ENCODE measurements at regions not wholly inside any gene's neighbourhood (a gene's known extent, or its start where the extent isn't known, plus 50 kb on each side); places are given as distances from the start of the nearest gene placed in this dataset.

DNA sequence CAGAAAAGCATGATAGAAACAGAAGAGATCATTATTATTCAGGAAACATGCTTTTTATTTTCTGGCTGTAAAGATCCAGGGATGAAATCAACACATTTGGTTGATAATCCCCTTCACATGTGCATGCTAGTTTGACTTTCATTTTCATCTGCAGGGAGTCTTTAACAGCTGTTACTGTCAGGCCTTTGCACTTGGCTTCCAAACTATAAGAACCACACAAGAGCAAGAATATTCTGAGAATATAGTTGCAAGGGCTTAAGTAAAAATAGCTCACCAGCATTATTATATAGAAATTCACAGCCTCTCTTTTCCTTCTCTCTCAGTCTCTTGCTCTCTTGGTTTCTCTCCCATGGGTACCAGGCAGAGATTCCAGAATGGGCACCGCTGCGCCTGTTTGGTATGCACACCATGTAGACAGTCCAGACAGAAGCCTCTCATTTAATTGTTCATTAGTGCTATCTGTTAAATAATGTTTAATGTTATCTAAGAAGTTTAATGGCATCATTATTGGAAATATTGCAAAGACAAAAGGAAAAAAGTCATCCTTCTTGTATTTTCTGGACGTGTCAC, 622.3 kb upstream of the PLXNA2 start:
- TF ChIP-seq, protein P1, sequence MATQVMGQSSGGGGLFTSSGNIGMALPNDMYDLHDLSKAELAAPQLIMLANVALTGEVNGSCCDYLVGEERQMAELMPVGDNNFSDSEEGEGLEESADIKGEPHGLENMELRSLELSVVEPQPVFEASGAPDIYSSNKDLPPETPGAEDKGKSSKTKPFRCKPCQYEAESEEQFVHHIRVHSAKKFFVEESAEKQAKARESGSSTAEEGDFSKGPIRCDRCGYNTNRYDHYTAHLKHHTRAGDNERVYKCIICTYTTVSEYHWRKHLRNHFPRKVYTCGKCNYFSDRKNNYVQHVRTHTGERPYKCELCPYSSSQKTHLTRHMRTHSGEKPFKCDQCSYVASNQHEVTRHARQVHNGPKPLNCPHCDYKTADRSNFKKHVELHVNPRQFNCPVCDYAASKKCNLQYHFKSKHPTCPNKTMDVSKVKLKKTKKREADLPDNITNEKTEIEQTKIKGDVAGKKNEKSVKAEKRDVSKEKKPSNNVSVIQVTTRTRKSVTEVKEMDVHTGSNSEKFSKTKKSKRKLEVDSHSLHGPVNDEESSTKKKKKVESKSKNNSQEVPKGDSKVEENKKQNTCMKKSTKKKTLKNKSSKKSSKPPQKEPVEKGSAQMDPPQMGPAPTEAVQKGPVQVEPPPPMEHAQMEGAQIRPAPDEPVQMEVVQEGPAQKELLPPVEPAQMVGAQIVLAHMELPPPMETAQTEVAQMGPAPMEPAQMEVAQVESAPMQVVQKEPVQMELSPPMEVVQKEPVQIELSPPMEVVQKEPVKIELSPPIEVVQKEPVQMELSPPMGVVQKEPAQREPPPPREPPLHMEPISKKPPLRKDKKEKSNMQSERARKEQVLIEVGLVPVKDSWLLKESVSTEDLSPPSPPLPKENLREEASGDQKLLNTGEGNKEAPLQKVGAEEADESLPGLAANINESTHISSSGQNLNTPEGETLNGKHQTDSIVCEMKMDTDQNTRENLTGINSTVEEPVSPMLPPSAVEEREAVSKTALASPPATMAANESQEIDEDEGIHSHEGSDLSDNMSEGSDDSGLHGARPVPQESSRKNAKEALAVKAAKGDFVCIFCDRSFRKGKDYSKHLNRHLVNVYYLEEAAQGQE (IDR thresholded peaks at IDR 0.05; ENCODE audit: unreplicated experiment) = no peak
- TF ChIP-seq CREB1 (CRISPR knock-in tag; IDR thresholded peaks at IDR 0.05; ENCODE audit: low read depth) (no peak), EZH2 (IDR thresholded peaks at IDR 0.05; ENCODE audit: low read depth, unreplicated experiment) (no peak), POLR2AphosphoS5 (IDR thresholded peaks at IDR 0.05; ENCODE audit: low read depth) (no peak), EZH2phosphoT487 (IDR thresholded peaks at IDR 0.05; ENCODE audit: unreplicated experiment) (no peak), NANOG (IDR thresholded peaks at IDR 0.05; ENCODE audit: borderline replicate concordance) (no peak), ZNF331 (CRISPR knock-in tag; IDR thresholded peaks at IDR 0.05; ENCODE audit: low read depth) (no peak), JUNB (IDR thresholded peaks at IDR 0.05; ENCODE audit: unreplicated experiment) (no peak), ZNF114 (CRISPR knock-in tag; IDR thresholded peaks at IDR 0.05) (no peak), STAT1 (IDR thresholded peaks at IDR 0.05; ENCODE audit: unreplicated experiment) (no peak)
- TF ChIP-seq, protein P2, sequence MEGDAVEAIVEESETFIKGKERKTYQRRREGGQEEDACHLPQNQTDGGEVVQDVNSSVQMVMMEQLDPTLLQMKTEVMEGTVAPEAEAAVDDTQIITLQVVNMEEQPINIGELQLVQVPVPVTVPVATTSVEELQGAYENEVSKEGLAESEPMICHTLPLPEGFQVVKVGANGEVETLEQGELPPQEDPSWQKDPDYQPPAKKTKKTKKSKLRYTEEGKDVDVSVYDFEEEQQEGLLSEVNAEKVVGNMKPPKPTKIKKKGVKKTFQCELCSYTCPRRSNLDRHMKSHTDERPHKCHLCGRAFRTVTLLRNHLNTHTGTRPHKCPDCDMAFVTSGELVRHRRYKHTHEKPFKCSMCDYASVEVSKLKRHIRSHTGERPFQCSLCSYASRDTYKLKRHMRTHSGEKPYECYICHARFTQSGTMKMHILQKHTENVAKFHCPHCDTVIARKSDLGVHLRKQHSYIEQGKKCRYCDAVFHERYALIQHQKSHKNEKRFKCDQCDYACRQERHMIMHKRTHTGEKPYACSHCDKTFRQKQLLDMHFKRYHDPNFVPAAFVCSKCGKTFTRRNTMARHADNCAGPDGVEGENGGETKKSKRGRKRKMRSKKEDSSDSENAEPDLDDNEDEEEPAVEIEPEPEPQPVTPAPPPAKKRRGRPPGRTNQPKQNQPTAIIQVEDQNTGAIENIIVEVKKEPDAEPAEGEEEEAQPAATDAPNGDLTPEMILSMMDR (conservative IDR thresholded peaks at IDR 0.05; ENCODE audit: low read depth in 2 of 2) = no peak
- TF ChIP-seq, protein P3, sequence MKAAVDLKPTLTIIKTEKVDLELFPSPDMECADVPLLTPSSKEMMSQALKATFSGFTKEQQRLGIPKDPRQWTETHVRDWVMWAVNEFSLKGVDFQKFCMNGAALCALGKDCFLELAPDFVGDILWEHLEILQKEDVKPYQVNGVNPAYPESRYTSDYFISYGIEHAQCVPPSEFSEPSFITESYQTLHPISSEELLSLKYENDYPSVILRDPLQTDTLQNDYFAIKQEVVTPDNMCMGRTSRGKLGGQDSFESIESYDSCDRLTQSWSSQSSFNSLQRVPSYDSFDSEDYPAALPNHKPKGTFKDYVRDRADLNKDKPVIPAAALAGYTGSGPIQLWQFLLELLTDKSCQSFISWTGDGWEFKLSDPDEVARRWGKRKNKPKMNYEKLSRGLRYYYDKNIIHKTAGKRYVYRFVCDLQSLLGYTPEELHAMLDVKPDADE (IDR thresholded peaks at IDR 0.05) = no peak
- TF ChIP-seq, protein P4, sequence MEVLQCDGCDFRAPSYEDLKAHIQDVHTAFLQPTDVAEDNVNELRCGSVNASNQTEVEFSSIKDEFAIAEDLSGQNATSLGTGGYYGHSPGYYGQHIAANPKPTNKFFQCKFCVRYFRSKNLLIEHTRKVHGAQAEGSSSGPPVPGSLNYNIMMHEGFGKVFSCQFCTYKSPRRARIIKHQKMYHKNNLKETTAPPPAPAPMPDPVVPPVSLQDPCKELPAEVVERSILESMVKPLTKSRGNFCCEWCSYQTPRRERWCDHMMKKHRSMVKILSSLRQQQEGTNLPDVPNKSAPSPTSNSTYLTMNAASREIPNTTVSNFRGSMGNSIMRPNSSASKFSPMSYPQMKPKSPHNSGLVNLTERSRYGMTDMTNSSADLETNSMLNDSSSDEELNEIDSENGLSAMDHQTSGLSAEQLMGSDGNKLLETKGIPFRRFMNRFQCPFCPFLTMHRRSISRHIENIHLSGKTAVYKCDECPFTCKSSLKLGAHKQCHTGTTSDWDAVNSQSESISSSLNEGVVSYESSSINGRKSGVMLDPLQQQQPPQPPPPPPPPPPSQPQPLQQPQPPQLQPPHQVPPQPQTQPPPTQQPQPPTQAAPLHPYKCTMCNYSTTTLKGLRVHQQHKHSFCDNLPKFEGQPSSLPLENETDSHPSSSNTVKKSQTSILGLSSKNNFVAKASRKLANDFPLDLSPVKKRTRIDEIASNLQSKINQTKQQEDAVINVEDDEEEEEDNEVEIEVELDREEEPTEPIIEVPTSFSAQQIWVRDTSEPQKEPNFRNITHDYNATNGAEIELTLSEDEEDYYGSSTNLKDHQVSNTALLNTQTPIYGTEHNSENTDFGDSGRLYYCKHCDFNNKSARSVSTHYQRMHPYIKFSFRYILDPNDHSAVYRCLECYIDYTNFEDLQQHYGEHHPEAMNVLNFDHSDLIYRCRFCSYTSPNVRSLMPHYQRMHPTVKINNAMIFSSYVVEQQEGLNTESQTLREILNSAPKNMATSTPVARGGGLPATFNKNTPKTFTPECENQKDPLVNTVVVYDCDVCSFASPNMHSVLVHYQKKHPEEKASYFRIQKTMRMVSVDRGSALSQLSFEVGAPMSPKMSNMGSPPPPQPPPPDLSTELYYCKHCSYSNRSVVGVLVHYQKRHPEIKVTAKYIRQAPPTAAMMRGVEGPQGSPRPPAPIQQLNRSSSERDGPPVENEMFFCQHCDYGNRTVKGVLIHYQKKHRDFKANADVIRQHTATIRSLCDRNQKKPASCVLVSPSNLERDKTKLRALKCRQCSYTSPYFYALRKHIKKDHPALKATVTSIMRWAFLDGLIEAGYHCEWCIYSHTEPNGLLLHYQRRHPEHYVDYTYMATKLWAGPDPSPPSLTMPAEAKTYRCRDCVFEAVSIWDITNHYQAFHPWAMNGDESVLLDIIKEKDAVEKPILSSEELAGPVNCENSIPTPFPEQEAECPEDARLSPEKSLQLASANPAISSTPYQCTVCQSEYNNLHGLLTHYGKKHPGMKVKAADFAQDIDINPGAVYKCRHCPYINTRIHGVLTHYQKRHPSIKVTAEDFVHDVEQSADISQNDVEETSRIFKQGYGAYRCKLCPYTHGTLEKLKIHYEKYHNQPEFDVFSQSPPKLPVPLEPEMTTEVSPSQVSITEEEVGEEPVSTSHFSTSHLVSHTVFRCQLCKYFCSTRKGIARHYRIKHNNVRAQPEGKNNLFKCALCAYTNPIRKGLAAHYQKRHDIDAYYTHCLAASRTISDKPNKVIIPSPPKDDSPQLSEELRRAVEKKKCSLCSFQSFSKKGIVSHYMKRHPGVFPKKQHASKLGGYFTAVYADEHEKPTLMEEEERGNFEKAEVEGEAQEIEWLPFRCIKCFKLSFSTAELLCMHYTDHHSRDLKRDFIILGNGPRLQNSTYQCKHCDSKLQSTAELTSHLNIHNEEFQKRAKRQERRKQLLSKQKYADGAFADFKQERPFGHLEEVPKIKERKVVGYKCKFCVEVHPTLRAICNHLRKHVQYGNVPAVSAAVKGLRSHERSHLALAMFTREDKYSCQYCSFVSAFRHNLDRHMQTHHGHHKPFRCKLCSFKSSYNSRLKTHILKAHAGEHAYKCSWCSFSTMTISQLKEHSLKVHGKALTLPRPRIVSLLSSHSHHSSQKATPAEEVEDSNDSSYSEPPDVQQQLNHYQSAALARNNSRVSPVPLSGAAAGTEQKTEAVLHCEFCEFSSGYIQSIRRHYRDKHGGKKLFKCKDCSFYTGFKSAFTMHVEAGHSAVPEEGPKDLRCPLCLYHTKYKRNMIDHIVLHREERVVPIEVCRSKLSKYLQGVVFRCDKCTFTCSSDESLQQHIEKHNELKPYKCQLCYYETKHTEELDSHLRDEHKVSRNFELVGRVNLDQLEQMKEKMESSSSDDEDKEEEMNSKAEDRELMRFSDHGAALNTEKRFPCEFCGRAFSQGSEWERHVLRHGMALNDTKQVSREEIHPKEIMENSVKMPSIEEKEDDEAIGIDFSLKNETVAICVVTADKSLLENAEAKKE (CRISPR knock-in tag; IDR thresholded peaks at IDR 0.05) = no peak

Data from GM23338 (cell line).